Kidney (tissue), 13 donors: ENCODE measurements at regions not wholly inside any gene's neighbourhood (a gene's known extent, or its start where the extent isn't known, plus 50 kb on each side); places are given as distances from the start of the nearest gene placed in this dataset.

Experiments
- DNase-seq, 5 donors: peaks; one replicate each; pipeline ENCODE4 v3.0.0-alpha.2; 2013 to 2020
- FAIRE-seq: peaks from 2 replicates; lab custom pipeline; 2012; peaks lifted over from hg19 to GRCh38; lab: Jason Lieb, UNC
- H3K27ac ChIP-seq, 2 donors: one replicate each; pipeline ENCODE4 v1.7.0; 2013; ENCODE audit warnings: low read depth in 2 of 2, low read length in 2 of 2, inconsistent platforms in 1 of 2
- H3K27me3 ChIP-seq: one replicate; pipeline ENCODE4 v1.7.1; 2013; ENCODE audit warnings: low read length, inconsistent platforms; ENCODE audit not compliant: control insufficient read depth, insufficient read depth
- H3K36me3 ChIP-seq, 3 donors: one replicate each; pipeline versions ENCODE4 v1.7.0 to v1.7.1; 2013; ENCODE audit warnings: low read length in 3 of 3, control low read depth in 1 of 3, inconsistent platforms in 1 of 3; ENCODE audit not compliant: insufficient read depth in 3 of 3, control insufficient read depth in 2 of 3
- H3K4me1 ChIP-seq, 3 donors: one replicate each; pipeline versions ENCODE4 v1.7.0 to v1.7.1; 2013; ENCODE audit warnings: low read length in 3 of 3, inconsistent platforms in 1 of 3, low read depth in 1 of 3; ENCODE audit not compliant: control insufficient read depth in 2 of 3, insufficient read depth in 2 of 3
- H3K4me3 ChIP-seq, 3 donors: one replicate each; pipeline versions ENCODE4 v1.7.0 to v1.8.1; 2013; ENCODE audit warnings: low read length in 3 of 3, control low read depth in 1 of 3, inconsistent platforms in 1 of 3
- H3K9ac ChIP-seq, 3 donors: one replicate each; pipeline versions ENCODE4 v1.7.0 to v1.7.1; 2013; ENCODE audit warnings: low read length in 3 of 3, control low read depth in 1 of 3, inconsistent platforms in 1 of 3
- H3K9me3 ChIP-seq, 3 donors: one replicate each; pipeline versions ENCODE4 v1.7.0 to v1.7.1; 2013; ENCODE audit warnings: low read length in 3 of 3, control low read depth in 1 of 3, inconsistent platforms in 1 of 3; ENCODE audit not compliant: control insufficient read depth in 2 of 3, insufficient read depth in 1 of 3
- intact Hi-C: fragments of 100-400 bp; cut with DNase I; formaldehyde crosslinking; loops from one replicate; pipeline ENCODE4 v1.11.1; 2022
- TF ChIP-seq, protein P1 (sequence below): IDR thresholded peaks from 3 replicates; pipeline ENCODE4 v1.5.1; 2012; ENCODE audit warnings: mild to moderate bottlenecking, moderate library complexity, borderline replicate concordance; ENCODE audit not compliant: insufficient read depth; ENCODE audit errors: extremely low read depth
- donor health status: control.
- donor health status: control.
- donor health status: control.
- donor health status: control.
- donor health status: control.
- donor health status: DM: yes; HTN: yes; CAD: no.
- donor health status: Normal renal cell carcinoma (clear cell type).

- H3K9me3 ChIP-seq, result no peaks in the 10 kb centered on the region
- no peak overlapping the region for H3K9ac ChIP-seq
- FAIRE-seq, result no peak
Observed at GRCh38 chr3:135844386-135844785, 121.1 kb upstream of the PPP2R3A start.

DNA sequence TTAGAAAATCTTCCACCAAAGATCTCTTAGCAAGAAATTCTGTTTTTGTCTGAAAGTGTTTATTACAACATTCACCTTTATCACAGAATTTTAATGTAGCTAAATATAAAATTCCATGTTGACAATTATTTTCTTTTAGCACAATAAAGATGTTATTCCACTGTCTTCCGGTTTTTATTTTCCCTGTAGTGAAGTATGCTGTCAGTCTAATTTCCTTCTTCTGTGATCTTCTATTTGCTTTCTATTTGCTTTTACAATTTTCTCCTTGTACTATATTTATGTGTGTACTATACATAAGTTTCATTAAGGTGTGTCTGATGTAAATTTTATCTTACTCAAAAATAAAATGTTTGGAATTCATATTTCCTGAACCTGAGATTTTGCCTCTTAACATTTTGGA, 117.5 kb upstream of the PPP2R3A start:
- Histone ChIP-seq H3K9ac (no peak overlapping the region), H3K4me3 (no peak overlapping the region), H3K36me3 (no peaks in the 10 kb centered on the region), H3K27ac (no peak overlapping the region), H3K4me1 (no peaks in the 10 kb centered on the region), H3K27me3 (no peaks in the 10 kb centered on the region), H3K9me3 (no peaks in the 10 kb centered on the region)
- TF ChIP-seq, protein P1, sequence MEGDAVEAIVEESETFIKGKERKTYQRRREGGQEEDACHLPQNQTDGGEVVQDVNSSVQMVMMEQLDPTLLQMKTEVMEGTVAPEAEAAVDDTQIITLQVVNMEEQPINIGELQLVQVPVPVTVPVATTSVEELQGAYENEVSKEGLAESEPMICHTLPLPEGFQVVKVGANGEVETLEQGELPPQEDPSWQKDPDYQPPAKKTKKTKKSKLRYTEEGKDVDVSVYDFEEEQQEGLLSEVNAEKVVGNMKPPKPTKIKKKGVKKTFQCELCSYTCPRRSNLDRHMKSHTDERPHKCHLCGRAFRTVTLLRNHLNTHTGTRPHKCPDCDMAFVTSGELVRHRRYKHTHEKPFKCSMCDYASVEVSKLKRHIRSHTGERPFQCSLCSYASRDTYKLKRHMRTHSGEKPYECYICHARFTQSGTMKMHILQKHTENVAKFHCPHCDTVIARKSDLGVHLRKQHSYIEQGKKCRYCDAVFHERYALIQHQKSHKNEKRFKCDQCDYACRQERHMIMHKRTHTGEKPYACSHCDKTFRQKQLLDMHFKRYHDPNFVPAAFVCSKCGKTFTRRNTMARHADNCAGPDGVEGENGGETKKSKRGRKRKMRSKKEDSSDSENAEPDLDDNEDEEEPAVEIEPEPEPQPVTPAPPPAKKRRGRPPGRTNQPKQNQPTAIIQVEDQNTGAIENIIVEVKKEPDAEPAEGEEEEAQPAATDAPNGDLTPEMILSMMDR, result no peak
- no peak for FAIRE-seq
- intact Hi-C loops, result no loop called here
- no peak for DNase-seq

More at GRCh38 chr3:135844386-135844785, 121.1 kb upstream of the PPP2R3A start:
- no peaks in the 10 kb centered on the region for H3K4me1 ChIP-seq
- no peak overlapping the region for H3K27ac ChIP-seq
- H3K27me3 ChIP-seq, result no peaks in the 10 kb centered on the region
- intact Hi-C loops, result no loop called here
- no peaks in the 10 kb centered on the region for H3K36me3 ChIP-seq
- no peak for DNase-seq
- H3K4me3 ChIP-seq, result no peak overlapping the region
- TF ChIP-seq, protein P1, result no peak

DNA sequence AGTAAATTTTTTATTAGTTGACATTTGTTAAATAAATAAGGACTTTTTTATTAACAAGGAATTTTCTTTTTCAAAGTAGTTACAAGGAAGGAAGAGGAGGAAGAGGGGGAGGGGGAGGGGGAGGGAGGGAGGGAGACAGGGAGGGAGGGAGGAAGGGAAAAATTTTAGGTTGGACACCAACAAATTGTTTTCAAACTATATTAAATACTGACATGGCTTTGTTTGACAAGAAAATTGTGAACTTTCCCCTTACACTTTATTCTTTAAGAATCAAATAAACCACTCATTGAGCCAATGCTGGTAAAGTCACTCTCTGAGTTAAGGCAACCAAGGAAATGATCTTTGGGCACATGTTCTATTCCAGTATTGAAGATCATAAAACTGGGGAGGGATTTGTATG, 115.7 kb upstream of the PPP2R3A start:
- H3K9ac ChIP-seq, result no peak overlapping the region
- H3K4me3 ChIP-seq, result no peak overlapping the region
- no peaks in the 10 kb centered on the region for H3K9me3 ChIP-seq
- no peaks in the 10 kb centered on the region for H3K4me1 ChIP-seq
- no peak overlapping the region for H3K27ac ChIP-seq
- no peaks in the 10 kb centered on the region for H3K36me3 ChIP-seq
- FAIRE-seq (no peak), DNase-seq (no peak)
- H3K27me3 ChIP-seq, result no peaks in the 10 kb centered on the region
- intact Hi-C loops, result no loop called here
- TF ChIP-seq, protein P1, result no peak
